ENCODE measurements at regions not wholly inside any gene's neighbourhood (a gene's known extent, or its start where the extent isn't known, plus 50 kb on each side); places are given as distances from the start of the nearest gene placed in this dataset.
A peak's percentile ranks its signal among the peaks of the same experiment; 100 is the strongest.

GRCh38 chr1:184813528-184814089 lies 59.0 kb upstream of the EDEM3 start:
- no peak for DNase-seq

- DNase-seq = no peak
These were observed 56.9 kb upstream of the EDEM3 start for GRCh38 chr1:184811439-184812111.

DNA sequence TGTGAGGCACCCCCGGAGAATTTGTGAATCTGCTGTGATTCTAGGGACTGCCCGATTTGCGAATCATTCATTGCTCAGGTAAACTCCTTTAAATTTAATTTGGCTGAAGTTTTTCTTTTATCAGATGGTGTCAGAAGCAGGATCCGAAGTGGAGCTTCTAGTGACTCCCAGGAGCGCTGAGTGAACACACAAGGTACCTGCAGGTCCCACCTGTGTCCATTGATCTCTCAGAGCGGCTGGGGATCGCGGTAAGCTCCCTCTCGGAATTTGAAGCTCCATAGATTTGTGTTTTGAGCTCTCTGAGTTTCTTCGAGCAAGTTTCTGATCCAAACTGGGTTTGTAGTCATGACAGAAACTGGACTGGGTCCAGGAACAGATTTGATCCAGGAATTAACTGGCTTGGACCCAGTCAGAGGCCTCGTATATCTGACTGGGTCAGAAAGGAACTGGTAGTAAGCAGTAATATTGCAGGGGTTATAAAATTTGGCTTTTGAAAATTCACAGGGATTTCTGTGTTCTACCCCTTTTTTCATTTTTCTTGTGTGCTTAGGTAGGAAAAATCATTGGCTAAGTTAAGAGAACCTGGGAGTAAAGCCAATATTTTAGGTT lies 56.2 kb upstream of the EDEM3 start:
- DNase-seq = peak; percentile 66

DNA sequence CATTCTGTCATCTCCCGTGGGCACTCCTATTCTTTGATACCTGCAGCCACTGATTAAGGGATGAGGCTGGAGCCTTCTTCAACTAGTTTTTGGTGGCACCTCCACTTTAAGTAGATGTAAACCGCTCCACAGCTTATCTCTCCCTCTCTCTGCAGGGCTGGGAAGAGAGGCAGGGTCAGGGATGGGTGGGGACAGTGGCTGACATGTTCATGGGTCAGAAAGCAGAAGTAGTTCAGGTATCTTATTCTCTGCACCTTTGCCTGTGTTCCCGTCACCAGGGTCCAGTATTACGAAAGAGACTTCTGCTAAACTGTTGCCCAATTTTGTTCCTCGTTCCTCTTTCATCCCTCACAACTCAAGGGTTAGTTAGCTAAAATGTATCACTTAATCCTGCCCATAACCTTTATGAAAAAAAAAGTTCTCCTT lies 51.7 kb upstream of the EDEM3 start:
- no peak for DNase-seq

GRCh38 chr1:184805667-184806295 lies 51.1 kb upstream of the EDEM3 start:
- peak; percentile 92 for DNase-seq

Data from hindlimb muscle (tissue), 1 donor.